ENCODE measurements at regions not wholly inside any gene's neighbourhood (a gene's known extent, or its start where the extent isn't known, plus 50 kb on each side); places are given as distances from the start of the nearest gene placed in this dataset.
A peak's percentile ranks its signal among the peaks of the same experiment; 100 is the strongest.

DNA sequence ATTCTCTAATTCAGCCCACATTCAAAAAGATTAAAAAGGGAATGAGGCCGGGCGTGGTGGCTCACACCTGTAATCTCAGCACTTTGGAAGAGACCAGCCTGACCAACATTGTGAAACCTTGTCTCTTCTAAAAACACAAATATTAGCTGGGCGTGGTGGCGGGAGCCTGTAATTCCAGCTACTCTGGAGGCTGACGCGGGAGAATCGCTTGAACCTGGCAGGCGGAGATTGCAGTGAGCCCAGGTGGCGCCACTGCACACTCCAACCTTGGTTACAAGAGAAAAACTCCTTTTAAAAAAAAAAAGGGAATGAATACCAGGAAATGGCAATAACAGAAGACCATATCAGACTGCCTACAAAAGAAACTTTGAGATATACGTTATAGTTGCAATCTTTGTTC is 1244.5 kb downstream of the PCDH9 start:
- TF ChIP-seq FOXM1 (IDR thresholded peaks at IDR 0.05; ENCODE audit: borderline replicate concordance, low read depth): no peak
- no peak for TF ChIP-seq NFIC (IDR thresholded peaks at IDR 0.05)
- TF ChIP-seq RAD21 (IDR thresholded peaks at IDR 0.05; ENCODE audit: low read depth): no peak

DNA sequence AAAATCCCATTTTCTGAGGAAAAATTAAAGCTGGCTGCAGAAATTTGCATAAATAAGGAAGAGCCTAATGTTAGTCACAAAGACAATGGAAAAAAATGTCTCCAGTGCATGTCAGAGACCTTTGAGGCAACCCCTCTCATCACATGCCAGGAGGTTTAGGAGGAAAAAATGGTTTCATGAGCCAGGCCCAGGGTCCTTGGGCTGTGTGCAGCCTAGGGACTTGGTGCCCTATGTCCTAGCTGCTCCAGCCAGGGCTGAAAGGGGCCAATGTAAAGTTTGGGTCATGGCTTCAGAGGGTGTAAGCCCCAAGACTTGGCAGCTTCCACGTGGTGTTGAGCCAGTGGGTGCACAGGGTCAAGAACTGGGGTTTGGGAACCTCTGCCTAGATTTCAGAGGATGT is 1252.6 kb downstream of the PCDH9 start:
- TF ChIP-seq TEAD4 (IDR thresholded peaks at IDR 0.05): no peak
- no peak for TF ChIP-seq CREB1 (IDR thresholded peaks at IDR 0.05; ENCODE audit: low read depth)
- TF ChIP-seq FOXM1 (IDR thresholded peaks at IDR 0.05; ENCODE audit: borderline replicate concordance, low read depth): no peak
- no peak for TF ChIP-seq CEBPB (IDR thresholded peaks at IDR 0.05)
- TF ChIP-seq TCF12 (IDR thresholded peaks at IDR 0.05; ENCODE audit: low read depth): no peak
- TF ChIP-seq, protein P1, sequence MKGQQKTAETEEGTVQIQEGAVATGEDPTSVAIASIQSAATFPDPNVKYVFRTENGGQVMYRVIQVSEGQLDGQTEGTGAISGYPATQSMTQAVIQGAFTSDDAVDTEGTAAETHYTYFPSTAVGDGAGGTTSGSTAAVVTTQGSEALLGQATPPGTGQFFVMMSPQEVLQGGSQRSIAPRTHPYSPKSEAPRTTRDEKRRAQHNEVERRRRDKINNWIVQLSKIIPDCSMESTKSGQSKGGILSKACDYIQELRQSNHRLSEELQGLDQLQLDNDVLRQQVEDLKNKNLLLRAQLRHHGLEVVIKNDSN (IDR thresholded peaks at IDR 0.05): no peak
- TF ChIP-seq ZBTB7A (IDR thresholded peaks at IDR 0.05; ENCODE audit: low read depth): no peak

DNA sequence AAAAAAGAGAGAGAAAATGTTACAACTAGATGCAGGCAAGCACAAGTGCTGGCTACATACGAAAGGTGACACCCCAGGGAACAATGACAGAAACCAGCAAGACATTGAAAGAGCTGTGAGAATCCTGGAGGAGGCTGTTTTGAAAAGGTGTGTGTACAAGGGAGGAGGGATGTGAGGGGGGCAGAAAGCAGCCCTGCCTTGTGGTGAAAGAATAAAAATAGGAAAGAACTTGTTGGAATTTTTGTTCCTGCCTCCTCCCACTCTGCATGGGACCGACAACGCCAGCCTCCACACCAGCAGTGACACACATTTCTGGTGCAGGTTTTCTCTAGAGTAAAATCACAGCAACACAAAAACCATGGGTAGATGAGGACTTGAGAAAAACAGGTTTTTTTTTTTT is 1258.6 kb downstream of the PCDH9 start:
- TF ChIP-seq EGR1 (IDR thresholded peaks at IDR 0.05) (no peak), RAD21 (IDR thresholded peaks at IDR 0.05; ENCODE audit: low read depth) (no peak), TAF1 (IDR thresholded peaks at IDR 0.05; ENCODE audit: low read depth) (no peak), ZBTB7A (IDR thresholded peaks at IDR 0.05; ENCODE audit: low read depth) (no peak), CREB1 (IDR thresholded peaks at IDR 0.05; ENCODE audit: low read depth) (no peak), EP300 (IDR thresholded peaks at IDR 0.05; ENCODE audit: borderline replicate concordance) (no peak), NFIC (IDR thresholded peaks at IDR 0.05) (no peak), TEAD4 (IDR thresholded peaks at IDR 0.05) (no peak), YY1 (IDR thresholded peaks at IDR 0.05; ENCODE audit: low read depth) (no peak), FOXM1 (IDR thresholded peaks at IDR 0.05; ENCODE audit: borderline replicate concordance, low read depth) (no peak), CEBPB (IDR thresholded peaks at IDR 0.05) (no peak)
- TF ChIP-seq, protein P1 (IDR thresholded peaks at IDR 0.05): no peak
- TF ChIP-seq, protein P2, sequence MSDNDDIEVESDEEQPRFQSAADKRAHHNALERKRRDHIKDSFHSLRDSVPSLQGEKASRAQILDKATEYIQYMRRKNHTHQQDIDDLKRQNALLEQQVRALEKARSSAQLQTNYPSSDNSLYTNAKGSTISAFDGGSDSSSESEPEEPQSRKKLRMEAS (IDR thresholded peaks at IDR 0.05): no peak

DNA sequence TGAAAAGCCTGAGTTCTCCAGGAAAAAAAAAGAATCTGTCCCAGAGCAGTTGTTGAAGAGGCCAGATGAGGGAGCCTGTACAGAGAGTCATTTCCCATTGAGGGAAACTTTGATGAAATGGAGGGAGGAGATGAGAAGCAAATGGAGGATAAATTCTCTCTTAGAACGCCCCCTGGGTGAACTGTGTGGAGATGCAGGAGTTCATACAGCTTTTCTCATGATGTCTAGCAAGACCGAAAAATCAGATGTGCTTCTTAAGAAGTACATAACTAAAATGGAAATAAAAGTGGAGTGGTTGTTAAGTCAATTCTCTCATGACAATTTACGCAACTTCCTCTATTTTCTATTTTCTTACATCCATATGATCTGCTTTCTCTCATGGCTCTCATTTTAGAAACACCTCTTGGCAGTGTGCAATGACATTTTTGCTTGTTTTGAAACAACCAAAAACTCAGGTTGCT is 1263.1 kb downstream of the PCDH9 start:
- no peak for TF ChIP-seq FOXM1 (IDR thresholded peaks at IDR 0.05; ENCODE audit: borderline replicate concordance, low read depth)
- TF ChIP-seq, protein P2 (IDR thresholded peaks at IDR 0.05): no peak
- no peak for TF ChIP-seq CEBPB (IDR thresholded peaks at IDR 0.05)
- peak; percentile 45 for TF ChIP-seq RAD21 (IDR thresholded peaks at IDR 0.05; ENCODE audit: low read depth)
- TF ChIP-seq, protein P1 (IDR thresholded peaks at IDR 0.05): no peak
- TF ChIP-seq, protein P3, sequence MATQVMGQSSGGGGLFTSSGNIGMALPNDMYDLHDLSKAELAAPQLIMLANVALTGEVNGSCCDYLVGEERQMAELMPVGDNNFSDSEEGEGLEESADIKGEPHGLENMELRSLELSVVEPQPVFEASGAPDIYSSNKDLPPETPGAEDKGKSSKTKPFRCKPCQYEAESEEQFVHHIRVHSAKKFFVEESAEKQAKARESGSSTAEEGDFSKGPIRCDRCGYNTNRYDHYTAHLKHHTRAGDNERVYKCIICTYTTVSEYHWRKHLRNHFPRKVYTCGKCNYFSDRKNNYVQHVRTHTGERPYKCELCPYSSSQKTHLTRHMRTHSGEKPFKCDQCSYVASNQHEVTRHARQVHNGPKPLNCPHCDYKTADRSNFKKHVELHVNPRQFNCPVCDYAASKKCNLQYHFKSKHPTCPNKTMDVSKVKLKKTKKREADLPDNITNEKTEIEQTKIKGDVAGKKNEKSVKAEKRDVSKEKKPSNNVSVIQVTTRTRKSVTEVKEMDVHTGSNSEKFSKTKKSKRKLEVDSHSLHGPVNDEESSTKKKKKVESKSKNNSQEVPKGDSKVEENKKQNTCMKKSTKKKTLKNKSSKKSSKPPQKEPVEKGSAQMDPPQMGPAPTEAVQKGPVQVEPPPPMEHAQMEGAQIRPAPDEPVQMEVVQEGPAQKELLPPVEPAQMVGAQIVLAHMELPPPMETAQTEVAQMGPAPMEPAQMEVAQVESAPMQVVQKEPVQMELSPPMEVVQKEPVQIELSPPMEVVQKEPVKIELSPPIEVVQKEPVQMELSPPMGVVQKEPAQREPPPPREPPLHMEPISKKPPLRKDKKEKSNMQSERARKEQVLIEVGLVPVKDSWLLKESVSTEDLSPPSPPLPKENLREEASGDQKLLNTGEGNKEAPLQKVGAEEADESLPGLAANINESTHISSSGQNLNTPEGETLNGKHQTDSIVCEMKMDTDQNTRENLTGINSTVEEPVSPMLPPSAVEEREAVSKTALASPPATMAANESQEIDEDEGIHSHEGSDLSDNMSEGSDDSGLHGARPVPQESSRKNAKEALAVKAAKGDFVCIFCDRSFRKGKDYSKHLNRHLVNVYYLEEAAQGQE (IDR thresholded peaks at IDR 0.05; ENCODE audit: low read depth): no peak
- TF ChIP-seq TAF1 (IDR thresholded peaks at IDR 0.05; ENCODE audit: low read depth): no peak
- peak; percentile 35 for TF ChIP-seq TEAD4 (IDR thresholded peaks at IDR 0.05)
- TF ChIP-seq YY1 (IDR thresholded peaks at IDR 0.05; ENCODE audit: low read depth): peak; percentile 83
- TF ChIP-seq EP300 (IDR thresholded peaks at IDR 0.05; ENCODE audit: borderline replicate concordance): no peak
- no peak for TF ChIP-seq CREB1 (IDR thresholded peaks at IDR 0.05; ENCODE audit: low read depth)
- TF ChIP-seq ZBTB7A (IDR thresholded peaks at IDR 0.05; ENCODE audit: low read depth): no peak
- TF ChIP-seq EGR1 (IDR thresholded peaks at IDR 0.05): no peak
- TF ChIP-seq TCF12 (IDR thresholded peaks at IDR 0.05; ENCODE audit: low read depth): no peak
- TF ChIP-seq NFIC (IDR thresholded peaks at IDR 0.05): no peak

DNA sequence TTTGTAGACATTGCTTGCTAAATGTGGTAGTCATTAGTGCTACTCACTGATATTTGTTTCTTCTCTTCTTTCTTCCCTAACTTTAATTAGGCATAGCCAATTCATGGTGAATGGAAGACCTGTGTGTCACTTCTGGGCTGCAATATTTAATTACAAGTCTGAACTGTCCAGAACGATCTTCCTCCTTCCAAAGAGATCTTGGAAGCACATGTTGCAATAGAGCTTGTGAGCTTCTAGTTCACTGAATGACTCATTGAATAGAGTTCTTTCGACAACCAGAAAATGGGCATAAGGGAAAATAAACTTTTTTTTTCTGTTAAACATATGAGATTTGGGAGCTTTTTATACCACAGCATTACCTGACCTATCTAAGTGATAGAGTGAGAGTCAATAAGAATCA is 1264.6 kb downstream of the PCDH9 start:
- TF ChIP-seq, protein P2 (IDR thresholded peaks at IDR 0.05): no peak
- TF ChIP-seq CREB1 (IDR thresholded peaks at IDR 0.05; ENCODE audit: low read depth) (no peak), CEBPB (IDR thresholded peaks at IDR 0.05) (no peak), EGR1 (IDR thresholded peaks at IDR 0.05) (no peak), RAD21 (IDR thresholded peaks at IDR 0.05; ENCODE audit: low read depth) (no peak), TCF12 (IDR thresholded peaks at IDR 0.05; ENCODE audit: low read depth) (no peak), EP300 (IDR thresholded peaks at IDR 0.05; ENCODE audit: borderline replicate concordance) (no peak), YY1 (IDR thresholded peaks at IDR 0.05; ENCODE audit: low read depth) (no peak), FOXM1 (IDR thresholded peaks at IDR 0.05; ENCODE audit: borderline replicate concordance, low read depth) (no peak)
- TF ChIP-seq, protein P3 (IDR thresholded peaks at IDR 0.05; ENCODE audit: low read depth): no peak
